ENCODE measurements at regions not wholly inside any gene's neighbourhood (a gene's known extent, or its start where the extent isn't known, plus 50 kb on each side); places are given as distances from the start of the nearest gene placed in this dataset.

DNA sequence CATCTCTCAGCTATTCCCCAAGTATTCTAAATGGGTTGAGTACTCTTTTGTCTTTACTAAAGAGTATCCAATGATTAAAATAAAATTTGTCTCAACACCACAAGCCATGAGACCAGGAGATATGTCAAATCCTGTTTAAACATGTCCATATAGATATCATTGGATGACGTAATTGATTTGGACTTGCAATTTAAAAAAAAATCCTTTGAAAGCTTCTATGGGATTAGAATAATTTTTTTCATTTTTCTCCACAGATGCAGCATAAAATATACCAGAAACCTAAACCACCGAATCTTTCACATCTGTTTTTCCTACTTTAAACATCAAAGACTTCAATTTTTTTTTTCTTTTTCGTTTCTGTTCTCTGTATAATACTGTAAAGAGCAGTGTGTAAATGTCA is 1022.3 kb downstream of the EPHA3 start:
- DNase-seq (ENCODE audit: low read depth), result peak; percentile 5
- H3K4me3 ChIP-seq (ENCODE audit: low read length), result no peak overlapping the region
- TF ChIP-seq, protein P1, sequence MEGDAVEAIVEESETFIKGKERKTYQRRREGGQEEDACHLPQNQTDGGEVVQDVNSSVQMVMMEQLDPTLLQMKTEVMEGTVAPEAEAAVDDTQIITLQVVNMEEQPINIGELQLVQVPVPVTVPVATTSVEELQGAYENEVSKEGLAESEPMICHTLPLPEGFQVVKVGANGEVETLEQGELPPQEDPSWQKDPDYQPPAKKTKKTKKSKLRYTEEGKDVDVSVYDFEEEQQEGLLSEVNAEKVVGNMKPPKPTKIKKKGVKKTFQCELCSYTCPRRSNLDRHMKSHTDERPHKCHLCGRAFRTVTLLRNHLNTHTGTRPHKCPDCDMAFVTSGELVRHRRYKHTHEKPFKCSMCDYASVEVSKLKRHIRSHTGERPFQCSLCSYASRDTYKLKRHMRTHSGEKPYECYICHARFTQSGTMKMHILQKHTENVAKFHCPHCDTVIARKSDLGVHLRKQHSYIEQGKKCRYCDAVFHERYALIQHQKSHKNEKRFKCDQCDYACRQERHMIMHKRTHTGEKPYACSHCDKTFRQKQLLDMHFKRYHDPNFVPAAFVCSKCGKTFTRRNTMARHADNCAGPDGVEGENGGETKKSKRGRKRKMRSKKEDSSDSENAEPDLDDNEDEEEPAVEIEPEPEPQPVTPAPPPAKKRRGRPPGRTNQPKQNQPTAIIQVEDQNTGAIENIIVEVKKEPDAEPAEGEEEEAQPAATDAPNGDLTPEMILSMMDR (IDR thresholded peaks at IDR 0.05; ENCODE audit: insufficient read depth, low read depth, low read length, missing control alignments), result no peak

DNA sequence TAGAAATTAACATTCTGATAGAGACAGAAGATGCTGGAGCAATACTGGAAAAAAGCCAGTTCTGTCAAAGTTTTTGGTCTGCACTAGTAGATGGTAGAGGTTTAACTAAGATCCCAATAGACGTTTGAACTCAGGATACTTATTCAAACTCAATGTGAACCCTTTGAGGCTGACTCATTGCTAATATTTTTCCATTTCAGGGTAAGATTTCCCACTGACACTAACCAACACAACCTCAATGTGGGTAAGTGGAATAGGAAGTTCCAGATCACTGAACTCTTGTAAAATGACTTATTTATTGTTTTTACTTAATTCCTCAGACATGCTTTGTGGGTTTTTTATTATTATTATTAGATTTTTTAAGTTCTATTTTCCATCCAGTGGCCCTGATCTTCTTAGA is 1024.8 kb downstream of the EPHA3 start:
- TF ChIP-seq, protein P1 (IDR thresholded peaks at IDR 0.05; ENCODE audit: insufficient read depth, low read depth, low read length, missing control alignments), result no peak
- no peak overlapping the region for H3K4me3 ChIP-seq (ENCODE audit: low read length)
- DNase-seq (ENCODE audit: low read depth), result no peak

DNA sequence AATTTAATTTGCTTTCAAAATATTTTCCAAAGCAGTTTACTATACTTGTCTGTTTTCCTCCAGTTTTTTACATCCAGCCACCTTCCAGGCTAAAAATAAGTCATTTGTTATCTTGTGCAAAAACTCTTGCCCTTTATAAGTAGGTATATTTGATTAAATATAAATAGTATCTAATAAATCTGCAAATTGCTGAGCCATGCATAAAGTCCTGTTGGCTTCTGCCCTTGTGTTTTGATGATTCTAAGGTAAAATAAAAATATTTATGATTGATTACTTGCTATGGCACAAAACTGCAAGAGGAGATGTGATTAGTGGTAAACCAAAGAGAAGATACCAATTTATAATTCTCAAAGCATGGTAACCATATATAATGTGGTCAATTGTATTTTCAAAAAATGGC is 1026.7 kb downstream of the EPHA3 start:
- H3K4me3 ChIP-seq (ENCODE audit: low read length), result no peak overlapping the region
- DNase-seq (ENCODE audit: low read depth), result no peak
- TF ChIP-seq, protein P1 (IDR thresholded peaks at IDR 0.05; ENCODE audit: insufficient read depth, low read depth, low read length, missing control alignments), result no peak

DNA sequence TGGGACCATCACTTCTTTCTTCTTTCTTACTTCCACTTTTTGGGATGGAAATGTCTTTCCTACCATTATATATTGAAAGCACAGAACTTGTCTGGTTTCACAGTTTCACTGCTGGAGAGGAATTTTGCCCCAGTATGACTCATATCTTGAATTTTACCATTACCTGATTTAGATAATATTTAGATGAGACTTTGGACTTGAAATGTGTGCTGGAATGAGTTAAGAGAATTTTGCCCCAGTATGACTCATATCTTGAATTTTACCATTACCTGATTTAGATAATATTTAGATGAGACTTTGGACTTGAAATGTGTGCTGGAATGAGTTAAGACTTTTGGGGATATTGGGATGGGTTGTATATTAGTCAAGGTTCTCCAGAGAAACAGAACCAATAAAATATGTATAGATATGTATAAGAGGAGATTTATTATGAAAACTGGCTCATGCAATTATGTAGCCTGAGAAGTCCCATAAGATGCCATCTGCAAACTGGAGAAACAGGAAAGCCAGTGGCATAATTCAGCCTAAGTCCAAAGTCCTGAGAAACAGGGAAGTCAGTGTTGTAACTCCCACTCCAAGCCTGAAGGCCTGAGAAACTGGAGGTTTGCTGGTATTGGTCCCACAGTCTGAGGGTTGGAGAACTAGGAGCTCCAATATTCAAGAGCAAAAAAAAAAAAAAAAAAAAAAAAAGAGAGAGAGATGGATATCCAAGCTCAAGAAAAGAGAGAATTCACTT is 1029.2 kb downstream of the EPHA3 start:
- no peak for DNase-seq (ENCODE audit: low read depth)
- TF ChIP-seq, protein P1 (IDR thresholded peaks at IDR 0.05; ENCODE audit: insufficient read depth, low read depth, low read length, missing control alignments), result no peak

DNA sequence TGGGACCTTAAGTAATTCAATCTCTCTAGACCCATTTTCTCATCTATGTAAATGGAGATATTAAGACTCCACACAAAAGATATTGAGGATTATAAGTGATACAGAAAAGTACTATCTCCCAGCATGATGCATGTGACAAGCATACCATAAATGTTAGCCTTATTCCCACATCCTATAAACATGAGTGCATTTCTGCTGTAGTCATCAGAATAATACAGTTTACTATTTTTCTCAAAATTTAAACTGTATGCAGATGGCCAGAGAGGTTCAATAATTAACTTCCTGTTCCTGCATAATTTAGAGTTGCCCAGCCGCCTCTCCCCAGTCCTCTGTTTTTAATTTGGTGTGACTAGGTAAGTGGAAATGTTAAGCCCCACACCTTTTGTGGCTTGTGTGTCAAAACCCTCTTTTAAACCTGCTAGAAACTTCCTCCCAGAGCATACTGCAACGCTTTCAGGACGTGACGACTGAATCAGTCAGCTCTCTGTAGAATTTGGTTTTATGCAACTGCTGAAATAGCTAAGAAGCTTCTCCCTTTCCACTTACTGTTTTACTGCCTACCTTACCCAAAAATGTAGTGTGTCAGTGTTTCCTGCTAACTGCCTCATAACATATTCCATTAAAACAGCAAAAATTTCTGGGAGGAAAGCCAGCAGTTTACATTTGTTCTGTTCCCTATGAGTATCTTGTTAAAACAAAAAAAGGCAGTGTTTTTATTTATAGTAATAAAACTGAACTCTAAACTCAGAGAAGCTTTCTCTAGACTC is 1037.9 kb downstream of the EPHA3 start:
- H3K4me3 ChIP-seq (ENCODE audit: low read length), result no peak overlapping the region
- TF ChIP-seq, protein P1 (IDR thresholded peaks at IDR 0.05; ENCODE audit: insufficient read depth, low read depth, low read length, missing control alignments), result no peak
- no peak for DNase-seq (ENCODE audit: low read depth)

More for the DNA sequence above, 1029.2 kb downstream of the EPHA3 start:
- H3K4me3 ChIP-seq (ENCODE audit: low read length), result no peak overlapping the region

DNA sequence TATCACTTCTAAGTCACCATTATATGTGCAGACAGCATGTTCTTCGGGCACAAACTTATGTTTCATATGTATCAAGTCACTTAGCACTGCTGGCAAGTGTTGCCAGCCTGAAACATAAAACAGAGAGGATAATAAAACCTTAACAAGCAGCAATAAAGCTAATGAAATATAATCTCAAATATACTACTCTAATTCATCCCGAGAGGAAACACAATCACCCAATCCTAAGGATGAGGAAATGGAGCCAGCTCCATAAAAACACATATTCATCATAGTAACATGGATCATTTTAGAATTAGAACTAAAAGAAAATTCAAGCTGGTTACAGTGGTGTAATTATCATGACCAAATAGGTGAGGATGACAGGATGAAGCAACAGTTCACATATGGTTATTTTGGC is 1072.7 kb downstream of the EPHA3 start:
- no peak overlapping the region for H3K4me3 ChIP-seq (ENCODE audit: low read length)
- TF ChIP-seq, protein P1 (IDR thresholded peaks at IDR 0.05; ENCODE audit: insufficient read depth, low read depth, low read length, missing control alignments), result no peak
- DNase-seq (ENCODE audit: low read depth), result no peak
